ENCODE measurements at regions not wholly inside any gene's neighbourhood (a gene's known extent, or its start where the extent isn't known, plus 50 kb on each side); places are given as distances from the start of the nearest gene placed in this dataset.
"Not testable (repeated sequence)": the region's sequence is repeated elsewhere in the genome, so short reads cannot be mapped to it uniquely, and the experiment has no call there.

DNA sequence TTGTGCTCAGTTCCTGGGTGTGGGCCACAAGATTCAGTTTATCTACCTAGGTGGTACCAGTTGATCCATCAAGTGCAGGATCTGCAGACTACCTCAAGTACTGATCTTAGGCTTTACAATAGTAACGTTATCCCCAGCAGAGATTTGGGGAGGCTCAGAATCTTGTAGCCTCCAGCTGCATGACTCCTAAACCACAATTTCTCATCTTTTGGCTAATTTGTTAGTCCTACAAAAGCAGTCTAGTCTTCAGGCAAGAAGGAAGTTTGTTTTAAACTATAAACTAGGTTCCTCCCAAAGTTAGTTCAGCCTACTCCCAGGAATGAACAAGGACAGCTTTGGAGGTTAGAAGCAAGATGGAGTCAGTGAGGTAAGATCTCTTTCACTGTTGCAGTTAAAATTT, 213.5 kb upstream of the PIEZO2 start:
- intact Hi-C loops (cut with DNase I), result no loop called here

DNA sequence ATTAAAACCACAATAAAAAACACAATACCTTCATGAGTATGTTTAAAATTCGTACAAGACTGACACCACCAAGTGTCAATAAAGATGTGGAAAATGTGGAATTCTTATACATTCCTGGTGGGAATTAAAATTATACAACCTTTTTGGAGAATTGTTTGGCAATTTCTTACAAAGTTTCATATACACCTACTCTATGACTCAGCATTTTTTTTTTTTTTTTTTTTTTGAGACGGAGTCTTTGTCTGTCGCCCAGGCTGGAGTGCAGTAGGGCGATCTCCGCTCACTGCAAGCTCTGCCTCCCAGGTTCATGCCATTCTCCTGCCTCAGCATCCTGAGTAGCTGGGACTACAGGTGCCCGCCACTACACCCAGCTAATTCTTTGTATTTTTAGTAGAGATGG, 212.5 kb upstream of the PIEZO2 start:
- H3K4me3 ChIP-seq; DNase-seq (ENCODE audit: low spot score in 2 of 2); H3K27me3 ChIP-seq; H3K27ac ChIP-seq; intact Hi-C loops (cut with DNase I); H3K4me1 ChIP-seq; H3K36me3 ChIP-seq; H3K9me3 ChIP-seq: not testable (repeated sequence)

More for the DNA sequence above, 213.5 kb upstream of the PIEZO2 start:
- no peaks in the 10 kb centered on the region for H3K36me3 ChIP-seq
- TF ChIP-seq, protein P1, sequence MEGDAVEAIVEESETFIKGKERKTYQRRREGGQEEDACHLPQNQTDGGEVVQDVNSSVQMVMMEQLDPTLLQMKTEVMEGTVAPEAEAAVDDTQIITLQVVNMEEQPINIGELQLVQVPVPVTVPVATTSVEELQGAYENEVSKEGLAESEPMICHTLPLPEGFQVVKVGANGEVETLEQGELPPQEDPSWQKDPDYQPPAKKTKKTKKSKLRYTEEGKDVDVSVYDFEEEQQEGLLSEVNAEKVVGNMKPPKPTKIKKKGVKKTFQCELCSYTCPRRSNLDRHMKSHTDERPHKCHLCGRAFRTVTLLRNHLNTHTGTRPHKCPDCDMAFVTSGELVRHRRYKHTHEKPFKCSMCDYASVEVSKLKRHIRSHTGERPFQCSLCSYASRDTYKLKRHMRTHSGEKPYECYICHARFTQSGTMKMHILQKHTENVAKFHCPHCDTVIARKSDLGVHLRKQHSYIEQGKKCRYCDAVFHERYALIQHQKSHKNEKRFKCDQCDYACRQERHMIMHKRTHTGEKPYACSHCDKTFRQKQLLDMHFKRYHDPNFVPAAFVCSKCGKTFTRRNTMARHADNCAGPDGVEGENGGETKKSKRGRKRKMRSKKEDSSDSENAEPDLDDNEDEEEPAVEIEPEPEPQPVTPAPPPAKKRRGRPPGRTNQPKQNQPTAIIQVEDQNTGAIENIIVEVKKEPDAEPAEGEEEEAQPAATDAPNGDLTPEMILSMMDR (IDR thresholded peaks at IDR 0.05), result no peak
- H3K27ac ChIP-seq, result no peak overlapping the region
- DNase-seq (ENCODE audit: low spot score in 2 of 2), result no peak
- H3K9me3 ChIP-seq, result no peaks in the 10 kb centered on the region
- no peaks in the 10 kb centered on the region for H3K4me1 ChIP-seq
- H3K4me3 ChIP-seq, result no peak overlapping the region
- H3K27me3 ChIP-seq, result no peaks in the 10 kb centered on the region

DNA sequence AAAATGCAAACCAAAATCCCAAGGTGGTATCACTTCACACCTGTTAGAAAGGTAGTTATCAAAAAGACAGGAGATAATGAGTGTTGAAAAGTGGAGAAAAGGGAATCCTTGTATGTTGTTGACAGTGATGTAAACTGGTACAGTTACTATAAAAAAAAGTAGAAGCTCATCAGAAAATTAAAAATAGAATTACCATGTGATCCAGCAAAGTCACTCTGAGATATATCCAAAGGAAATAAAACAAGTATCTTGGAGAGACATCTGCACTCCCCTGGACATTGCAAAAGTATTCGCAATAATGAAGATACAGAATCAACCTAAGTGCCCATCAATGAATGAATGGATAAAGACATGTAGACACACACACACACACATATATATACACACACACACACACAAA, 208.3 kb upstream of the PIEZO2 start:
- Histone ChIP-seq H3K4me3 (no peak overlapping the region), H3K4me1 (no peaks in the 10 kb centered on the region), H3K27me3 (no peaks in the 10 kb centered on the region), H3K9me3 (no peaks in the 10 kb centered on the region), H3K36me3 (no peaks in the 10 kb centered on the region), H3K27ac (no peak overlapping the region)
- intact Hi-C loops (cut with DNase I), result no loop called here
- DNase-seq (ENCODE audit: low spot score in 2 of 2), result no peak
- TF ChIP-seq, protein P1 (IDR thresholded peaks at IDR 0.05), result no peak

DNA sequence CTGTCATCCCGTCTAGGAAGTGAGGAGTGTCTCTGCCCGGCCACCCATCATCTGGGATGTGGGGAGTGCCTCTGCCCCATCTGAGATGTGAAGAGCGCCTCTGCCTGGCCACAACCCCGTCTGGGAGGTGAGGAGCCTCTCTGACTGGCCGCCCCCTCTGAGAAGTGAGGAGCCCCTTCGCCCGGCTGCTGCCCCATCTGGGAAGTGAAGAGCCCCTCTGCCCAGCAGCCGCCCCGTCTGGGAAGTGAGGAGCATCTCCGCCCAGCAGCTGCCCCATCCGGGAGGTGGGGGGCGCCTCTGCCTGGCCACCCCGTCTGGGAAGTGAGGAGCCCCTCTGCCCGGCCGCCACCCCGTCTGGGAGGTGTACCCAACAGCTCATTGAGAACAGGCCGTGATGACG, 195.2 kb upstream of the PIEZO2 start:
- H3K4me3 ChIP-seq; H3K27ac ChIP-seq; H3K4me1 ChIP-seq; H3K36me3 ChIP-seq; H3K27me3 ChIP-seq; intact Hi-C loops (cut with DNase I); DNase-seq (ENCODE audit: low spot score in 2 of 2): not testable (repeated sequence)
- peaks cover 0 to 14% of the 10 kb centered on the region in 2 donors for H3K9me3 ChIP-seq

DNA sequence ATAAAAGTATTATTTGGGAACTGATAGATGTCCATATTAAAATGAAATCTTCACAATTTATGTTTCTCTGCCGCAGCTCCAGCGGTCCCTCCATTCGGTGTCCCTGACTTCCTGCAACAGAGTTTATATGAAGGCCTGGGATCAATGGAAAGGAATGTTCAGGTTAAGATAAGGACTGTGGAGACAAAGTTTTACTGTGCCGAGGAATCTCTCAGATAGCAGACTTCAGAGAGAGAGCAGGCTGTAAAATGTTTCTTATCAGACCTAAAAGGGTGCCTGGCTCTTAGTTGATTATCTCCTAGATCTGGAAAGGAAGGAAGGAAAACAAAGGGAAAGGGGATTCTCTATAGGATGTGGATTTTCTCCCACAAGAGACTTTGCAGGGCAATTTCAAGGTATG, 193.7 kb upstream of the PIEZO2 start:
- no peaks in the 10 kb centered on the region for H3K27me3 ChIP-seq
- H3K36me3 ChIP-seq, result no peaks in the 10 kb centered on the region
- no peak overlapping the region for H3K4me3 ChIP-seq
- no peaks in the 10 kb centered on the region for H3K4me1 ChIP-seq
- intact Hi-C loops (cut with DNase I), result no loop called here
- DNase-seq (ENCODE audit: low spot score in 2 of 2), result no peak
- TF ChIP-seq, protein P1 (IDR thresholded peaks at IDR 0.05), result no peak
- no peak overlapping the region for H3K27ac ChIP-seq
- H3K9me3 ChIP-seq, result peaks cover 0 to 14% of the 10 kb centered on the region in 2 donors

DNA sequence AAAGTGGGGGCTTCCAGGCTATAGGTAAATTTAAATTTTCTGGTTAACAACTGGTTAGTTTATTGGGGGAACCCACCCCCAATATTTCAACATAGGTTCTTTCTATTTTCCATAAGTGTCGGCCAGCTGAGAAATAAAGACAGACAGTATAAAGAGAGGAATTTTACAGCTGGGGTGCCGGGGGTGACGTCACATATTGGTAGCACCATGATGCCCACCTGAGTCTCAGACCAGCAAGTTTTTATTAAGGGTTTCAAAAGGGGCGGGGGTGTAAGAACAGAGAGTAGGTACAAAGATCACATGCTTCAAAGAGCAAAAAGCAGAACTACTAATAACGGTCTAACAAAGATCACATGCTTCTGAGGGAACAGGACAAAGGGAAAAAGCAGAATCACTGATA, 192.7 kb upstream of the PIEZO2 start:
- DNase-seq (ENCODE audit: low spot score in 2 of 2); H3K9me3 ChIP-seq; H3K27me3 ChIP-seq; intact Hi-C loops (cut with DNase I); H3K27ac ChIP-seq; H3K4me1 ChIP-seq; H3K4me3 ChIP-seq; H3K36me3 ChIP-seq: not testable (repeated sequence)

DNA sequence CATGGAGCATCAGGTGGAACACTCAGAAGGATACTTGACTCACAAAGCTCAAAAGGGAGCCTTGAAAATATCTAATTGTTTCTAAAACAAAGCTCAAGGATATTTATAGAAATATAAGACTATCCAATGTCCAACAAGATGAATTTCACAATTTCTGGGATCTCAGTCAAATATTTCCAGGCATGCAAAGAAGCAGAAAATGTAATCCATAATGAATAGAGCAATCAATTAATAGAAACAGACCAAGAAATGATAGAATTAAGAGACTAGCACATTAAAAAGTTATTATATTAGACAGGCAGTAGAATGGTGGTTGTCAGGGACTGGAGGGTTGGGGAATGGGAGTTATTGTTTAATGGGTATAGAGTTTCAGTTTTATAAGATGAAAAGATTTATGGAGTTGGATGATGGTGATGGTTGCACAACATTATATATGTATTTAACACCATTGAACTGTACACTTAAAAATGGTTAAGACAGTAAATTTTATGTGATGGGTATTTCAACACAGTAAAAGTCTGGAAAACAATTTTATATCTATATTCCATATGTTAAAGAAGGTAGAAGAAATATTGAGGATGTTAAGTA, 189.9 kb upstream of the PIEZO2 start:
- Histone ChIP-seq H3K4me1 (no peaks in the 10 kb centered on the region), H3K27ac (no peak overlapping the region), H3K27me3 (no peaks in the 10 kb centered on the region), H3K9me3 (peaks cover 0 to 3% of the 10 kb centered on the region in 2 donors), H3K4me3 (no peak overlapping the region), H3K36me3 (no peaks in the 10 kb centered on the region)
- DNase-seq (ENCODE audit: low spot score in 2 of 2), result no peak
- TF ChIP-seq, protein P1 (IDR thresholded peaks at IDR 0.05), result no peak
- intact Hi-C loops (cut with DNase I), result no loop called here
